HG02885 (cell line): ENCODE measurements at regions not wholly inside any gene's neighbourhood (a gene's known extent, or its start where the extent isn't known, plus 50 kb on each side); places are given as distances from the start of the nearest gene placed in this dataset.

Experiments used
- ATAC-seq: cut with Tn5 transposase; IDR thresholded peaks from one replicate; pipeline ENCODE4 v1.9.1; 2021; ENCODE audit warnings: mild to moderate bottlenecking; ENCODE audit not compliant: unreplicated experiment, poor library complexity

- ATAC-seq: no peak
These were observed 225.6 kb upstream of the TBC1D5 start for GRCh38 chr3:17967953-17968607.

- no peak for ATAC-seq
These were observed 224.7 kb upstream of the TBC1D5 start for GRCh38 chr3:17967111-17967510.

DNA sequence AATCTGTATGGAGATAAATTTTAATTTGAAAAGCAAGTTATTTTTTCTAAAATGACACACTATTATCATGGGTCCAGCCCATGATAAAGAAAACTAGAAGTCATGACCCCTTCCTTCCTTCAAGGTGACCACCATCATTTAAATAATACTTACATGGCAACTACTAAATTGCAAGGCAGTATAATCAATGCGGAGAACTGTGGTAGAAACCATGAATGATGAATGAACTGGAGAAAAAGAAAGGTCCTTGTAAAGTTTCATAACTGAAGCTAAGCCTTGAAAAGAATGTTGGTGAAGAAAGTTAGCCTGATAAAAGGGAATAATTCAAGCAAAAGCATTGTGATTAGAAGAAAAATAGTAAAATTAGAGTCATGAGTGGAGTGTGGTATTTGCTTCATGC is 222.9 kb upstream of the TBC1D5 start:
- ATAC-seq: no peak

DNA sequence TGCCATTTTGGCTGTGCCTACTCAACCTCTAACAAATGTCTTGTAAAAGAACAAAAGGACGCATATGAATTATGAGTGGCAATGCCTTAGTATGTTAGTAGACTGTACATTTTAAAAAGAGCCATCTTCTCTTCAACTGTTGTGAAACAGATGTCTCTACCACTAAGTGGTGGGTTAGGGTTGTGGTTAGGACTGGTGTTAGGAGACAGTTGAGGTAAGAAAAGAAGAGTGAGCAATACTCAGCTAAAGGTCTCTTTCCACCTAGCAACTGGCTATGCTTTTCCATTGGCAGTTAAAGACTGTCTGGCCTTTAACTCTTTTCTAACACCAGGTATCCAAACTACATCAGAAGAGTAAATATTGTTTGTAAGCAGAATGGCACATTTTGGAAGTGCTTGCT is 221.7 kb upstream of the TBC1D5 start:
- ATAC-seq: no peak

- ATAC-seq: no peak
These were observed 213.0 kb upstream of the TBC1D5 start for GRCh38 chr3:17955411-17955810.

- no peak for ATAC-seq
These were observed 212.4 kb upstream of the TBC1D5 start for GRCh38 chr3:17954801-17955200.

DNA sequence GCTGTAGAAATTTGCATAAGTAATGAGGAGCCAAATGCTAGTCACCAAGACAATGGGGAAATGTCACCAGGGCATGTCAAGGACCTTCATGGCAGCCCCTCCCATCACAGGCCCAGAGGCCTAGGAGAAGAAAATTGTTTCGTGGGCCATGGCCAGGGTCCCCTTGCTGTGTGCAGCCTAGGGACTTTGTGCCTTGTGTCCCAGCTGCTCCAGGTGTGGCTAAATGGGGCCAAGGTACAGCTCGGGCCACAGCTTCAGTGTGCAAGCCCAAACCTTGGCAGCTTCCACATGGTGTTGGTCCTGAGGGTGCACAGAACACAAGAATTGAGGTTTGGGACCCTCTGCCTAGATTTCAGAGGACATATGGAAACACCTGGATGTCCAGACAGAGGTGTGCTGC is 208.8 kb upstream of the TBC1D5 start:
- no peak for ATAC-seq

DNA sequence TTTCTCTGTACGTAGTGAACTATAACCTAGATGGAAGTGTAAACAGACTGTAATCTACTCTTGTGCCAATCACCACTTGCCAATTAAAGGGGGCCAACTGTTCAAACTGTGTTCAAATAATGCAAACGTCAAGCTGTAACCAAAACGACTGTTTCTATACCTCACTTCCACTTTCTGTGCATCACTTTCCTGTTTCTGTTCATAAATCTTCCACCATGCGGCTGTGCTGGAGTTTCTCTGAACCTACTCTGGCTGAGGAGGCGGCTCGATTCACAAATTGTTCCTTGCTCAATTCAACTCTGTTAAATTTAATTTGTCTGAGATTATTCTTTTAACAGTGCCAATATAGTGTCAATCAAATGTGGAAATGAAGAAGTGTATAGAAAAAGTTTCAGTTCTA is 206.7 kb upstream of the TBC1D5 start:
- no peak for ATAC-seq

DNA sequence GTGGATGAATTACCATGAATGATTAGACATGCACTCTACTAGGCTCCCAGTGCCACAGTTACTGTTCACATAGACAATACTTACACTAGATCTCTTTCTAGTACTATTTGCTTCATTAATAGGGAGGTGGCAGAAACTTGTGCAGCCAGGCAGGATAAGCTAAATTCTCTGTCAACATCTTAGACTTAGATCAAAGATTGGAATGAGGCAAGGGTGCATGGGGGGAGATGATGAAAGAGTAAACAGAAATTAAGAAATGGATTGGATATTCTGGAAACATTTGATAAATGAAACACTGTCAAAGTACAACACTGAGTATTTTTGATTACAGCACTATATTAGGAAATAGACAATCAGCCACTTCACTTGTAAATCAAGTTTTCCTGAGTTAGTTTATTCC is 205.4 kb upstream of the TBC1D5 start:
- ATAC-seq: no peak

DNA sequence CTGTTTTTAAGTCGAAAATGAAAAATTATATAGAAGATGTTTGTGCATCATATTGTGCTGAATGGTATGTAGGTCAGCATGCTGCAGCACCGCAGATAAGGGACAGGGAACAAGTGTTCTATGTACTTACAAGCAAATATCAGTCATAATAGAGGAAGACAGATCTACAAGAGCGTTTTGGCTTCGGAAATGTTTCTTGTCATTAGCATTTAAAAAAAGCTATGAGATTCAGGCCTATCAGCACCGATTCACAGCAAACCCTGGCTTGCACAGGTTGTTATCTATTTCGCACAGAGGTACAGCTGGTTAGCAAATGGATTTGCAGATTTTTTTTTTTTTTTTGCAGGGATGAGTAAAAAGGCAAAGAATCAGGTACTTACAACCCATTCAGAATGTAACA is 204.2 kb upstream of the TBC1D5 start:
- no peak for ATAC-seq

DNA sequence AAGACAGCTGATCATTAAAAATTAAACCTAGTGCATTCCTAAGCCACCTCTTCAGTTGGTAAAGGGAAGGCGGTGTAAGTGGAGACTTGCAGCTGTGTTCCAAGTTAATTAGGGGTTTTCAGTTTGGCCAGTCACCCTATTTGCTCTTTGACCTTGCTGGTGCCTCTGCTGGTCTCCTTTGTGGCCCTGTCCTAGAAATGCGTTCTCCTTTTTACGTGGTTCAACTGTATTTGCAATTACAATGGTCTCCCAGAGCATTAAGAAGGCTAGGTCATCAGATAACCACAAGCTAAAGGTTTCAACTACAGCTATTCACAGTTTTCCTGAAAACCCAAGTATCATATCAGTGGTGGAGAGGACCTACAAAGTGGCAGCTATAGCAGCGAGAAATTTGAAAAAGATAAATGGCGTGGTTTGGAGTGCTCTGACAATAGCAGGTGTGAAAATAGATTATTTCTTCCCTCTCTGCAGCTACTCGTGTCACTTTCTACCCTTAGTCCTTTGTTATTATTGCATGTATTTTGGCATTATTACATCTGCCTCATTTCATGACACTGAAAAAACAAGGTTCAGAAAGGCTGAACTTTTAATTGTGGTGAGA is 203.5 kb upstream of the TBC1D5 start:
- ATAC-seq: no peak

GRCh38 chr3:17945018-17945798 is 202.8 kb upstream of the TBC1D5 start:
- no peak for ATAC-seq

GRCh38 chr3:17942856-17943255 is 200.4 kb upstream of the TBC1D5 start:
- no peak for ATAC-seq

DNA sequence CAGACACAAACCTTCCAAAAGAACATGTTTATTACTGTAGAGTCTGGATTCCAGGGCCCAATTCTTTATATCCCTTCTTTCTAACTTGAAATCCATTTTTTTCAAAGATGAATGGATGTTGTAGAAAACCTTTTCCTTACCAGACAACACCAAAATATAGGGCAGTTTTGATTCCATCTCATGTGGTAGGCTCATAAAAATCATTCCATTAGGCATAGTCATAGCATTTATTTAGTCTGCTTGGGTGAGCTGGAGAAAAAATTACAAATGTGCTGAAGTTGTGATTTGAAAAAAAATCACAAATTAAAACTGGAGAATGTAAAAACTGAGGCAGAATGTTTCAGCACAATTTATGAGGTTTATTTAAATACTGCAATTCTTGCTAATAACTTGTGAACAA is 199.3 kb upstream of the TBC1D5 start:
- ATAC-seq: no peak

GRCh38 chr3:17941152-17941551 is 198.7 kb upstream of the TBC1D5 start:
- ATAC-seq: no peak

DNA sequence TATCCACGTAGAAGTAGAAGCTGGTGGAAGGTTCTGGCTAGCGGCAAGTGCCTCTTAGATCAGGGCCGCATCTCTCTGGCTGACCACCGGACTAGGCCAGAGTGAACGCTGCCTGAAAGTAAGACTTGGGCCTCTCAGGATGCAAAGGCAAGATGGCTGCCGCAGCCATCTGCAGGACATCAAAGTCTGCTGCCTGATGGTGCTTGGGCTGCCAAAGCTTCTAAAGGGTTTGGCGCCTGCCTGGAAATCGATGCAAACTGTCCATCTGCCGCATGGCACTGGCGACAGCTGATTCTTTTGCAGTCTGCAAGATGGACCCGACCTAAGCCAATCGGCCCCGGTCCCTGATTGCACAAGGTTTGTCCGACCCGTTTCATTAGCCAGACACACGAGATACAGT is 196.7 kb upstream of the TBC1D5 start:
- ATAC-seq: no peak

DNA sequence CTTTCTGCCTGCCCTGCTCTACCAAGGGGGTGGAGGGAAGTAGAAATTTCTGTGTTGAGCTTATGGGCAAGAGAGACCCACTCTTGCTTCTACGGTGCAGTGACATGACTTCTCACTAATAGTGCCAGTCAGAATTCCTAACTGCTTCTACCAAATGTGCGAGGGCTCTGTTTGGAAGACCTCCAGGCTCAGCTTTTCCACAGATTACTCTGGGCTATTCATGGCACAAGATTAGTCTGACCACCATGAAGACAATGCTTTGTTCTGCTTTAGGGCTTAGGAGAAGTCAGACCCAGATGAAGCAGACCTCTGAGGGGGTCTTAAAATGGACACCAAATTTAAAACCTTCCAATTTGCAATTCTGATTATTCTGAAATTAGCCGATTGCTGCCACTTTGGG is 195.9 kb upstream of the TBC1D5 start:
- no peak for ATAC-seq

DNA sequence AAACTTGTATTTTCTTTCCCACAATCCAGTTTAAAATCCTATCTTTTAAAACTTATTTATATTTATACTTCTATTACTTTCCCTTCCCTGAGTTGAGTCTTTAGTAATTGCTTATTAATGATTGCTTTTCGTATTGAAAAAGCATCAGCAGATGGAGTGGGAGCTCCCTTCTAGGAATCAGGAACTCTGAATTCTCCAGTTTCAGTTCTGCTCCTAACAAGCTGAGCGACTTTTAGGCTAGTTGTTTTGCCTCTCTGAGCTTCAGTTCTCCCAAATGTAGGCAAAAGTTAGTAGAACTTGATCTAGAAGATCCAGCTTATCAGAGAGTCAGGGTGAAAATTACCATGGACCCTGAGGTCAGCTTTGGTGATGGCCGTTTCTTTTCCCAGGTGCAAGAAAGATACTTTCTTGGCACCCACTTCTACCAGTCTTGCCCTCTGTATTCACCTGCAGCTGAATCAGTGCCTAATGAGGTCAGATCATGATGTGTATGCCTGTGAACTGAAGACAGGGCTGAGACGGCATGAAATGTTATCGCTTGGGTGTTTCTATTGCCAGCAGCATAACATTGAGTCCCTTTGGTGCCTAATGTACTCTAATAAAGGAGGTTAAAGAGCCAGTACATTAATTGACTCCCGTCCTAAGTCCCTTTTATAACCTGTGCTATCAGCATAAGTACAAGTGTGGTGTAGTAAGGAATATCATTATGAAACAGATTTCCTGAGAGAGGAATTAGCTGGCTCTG is 194.5 kb upstream of the TBC1D5 start:
- no peak for ATAC-seq

GRCh38 chr3:17935222-17935621 is 192.8 kb upstream of the TBC1D5 start:
- no peak for ATAC-seq

DNA sequence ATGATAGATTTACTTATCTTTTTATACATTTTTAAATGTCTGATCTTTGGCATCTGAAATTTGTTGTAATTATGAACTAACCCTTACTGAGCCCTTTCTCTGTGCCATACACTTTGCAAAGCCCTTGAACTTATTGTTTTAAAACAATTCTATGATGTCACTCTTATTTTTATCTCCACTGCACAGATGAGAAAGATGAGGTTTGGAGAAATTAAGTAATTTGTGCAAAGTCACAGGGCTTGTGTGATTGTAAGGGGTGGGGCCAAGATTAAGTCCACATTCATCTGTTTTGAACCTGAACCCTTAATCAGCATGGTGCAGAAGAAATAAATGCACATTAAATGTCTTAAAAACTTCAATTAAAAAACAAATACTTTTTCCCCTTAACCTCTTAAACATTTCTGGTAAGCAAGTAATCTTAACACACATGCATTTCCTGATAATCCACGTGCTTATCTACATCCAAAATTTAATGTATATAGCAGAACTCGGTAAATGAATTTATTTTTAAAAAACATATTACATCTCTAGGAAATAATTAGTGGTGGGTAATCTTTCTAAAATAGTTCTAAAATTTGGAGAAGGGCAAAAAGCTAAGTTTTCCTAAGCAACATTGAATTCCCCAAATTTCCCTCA is 189.8 kb upstream of the TBC1D5 start:
- no peak for ATAC-seq

GRCh38 chr3:17931131-17931530 is 188.7 kb upstream of the TBC1D5 start:
- no peak for ATAC-seq
